ENCODE measurements at regions not wholly inside any gene's neighbourhood (a gene's known extent, or its start where the extent isn't known, plus 50 kb on each side); places are given as distances from the start of the nearest gene placed in this dataset.
A peak's percentile ranks its signal among the peaks of the same experiment; 100 is the strongest.

DNA sequence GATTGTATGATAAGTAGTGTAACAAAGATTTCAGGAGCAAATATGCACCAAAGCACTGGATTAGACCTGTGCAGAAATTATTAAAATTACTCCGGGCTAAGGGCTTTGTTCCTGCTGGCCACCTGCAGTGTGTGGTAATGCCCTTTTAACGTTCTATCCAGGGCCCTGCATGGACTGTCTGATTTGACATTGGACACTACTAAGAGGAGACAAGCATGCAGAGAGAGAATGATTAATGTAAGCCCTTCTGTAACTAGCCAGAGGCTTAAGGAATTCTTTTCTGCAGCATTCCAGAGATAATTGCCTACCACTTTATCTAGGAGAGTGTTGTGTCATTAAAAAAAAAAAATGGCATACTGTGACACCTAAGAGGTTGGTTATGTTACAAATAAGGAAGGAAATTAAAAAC lies 117.0 kb downstream of the PCDH7 start:
- no peak for DNase-seq

GRCh38 chr4:30837861-30838260 lies 117.7 kb downstream of the PCDH7 start:
- no peak for DNase-seq

GRCh38 chr4:30838331-30838730 lies 118.2 kb downstream of the PCDH7 start:
- no peak for DNase-seq

- DNase-seq: peak in 2 of 58 donors; percentile 2 to 4
Measured at GRCh38 chr4:30839583-30840520, 119.7 kb downstream of the PCDH7 start.

- peak in 1 of 58 donors; percentile 2 for DNase-seq
Measured at GRCh38 chr4:30840571-30840970, 120.4 kb downstream of the PCDH7 start.

DNA sequence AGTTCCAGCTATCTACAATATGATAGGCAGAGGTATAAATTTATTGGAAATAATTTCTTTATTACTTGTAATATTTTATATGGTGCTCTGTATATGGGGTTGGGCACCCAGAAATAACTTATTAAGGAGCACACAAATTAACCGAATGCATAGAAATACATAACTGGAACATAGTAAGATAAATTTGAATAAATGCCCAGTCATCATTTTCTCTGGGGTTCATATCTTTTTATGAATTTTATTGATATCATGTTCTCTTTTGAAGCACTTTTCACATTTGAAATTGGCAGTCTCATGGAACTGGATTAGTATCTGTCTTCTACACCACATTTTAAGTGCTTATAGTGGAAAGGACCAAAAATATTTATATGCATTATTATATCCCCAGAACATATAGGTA lies 122.0 kb downstream of the PCDH7 start:
- no peak for DNase-seq

DNA sequence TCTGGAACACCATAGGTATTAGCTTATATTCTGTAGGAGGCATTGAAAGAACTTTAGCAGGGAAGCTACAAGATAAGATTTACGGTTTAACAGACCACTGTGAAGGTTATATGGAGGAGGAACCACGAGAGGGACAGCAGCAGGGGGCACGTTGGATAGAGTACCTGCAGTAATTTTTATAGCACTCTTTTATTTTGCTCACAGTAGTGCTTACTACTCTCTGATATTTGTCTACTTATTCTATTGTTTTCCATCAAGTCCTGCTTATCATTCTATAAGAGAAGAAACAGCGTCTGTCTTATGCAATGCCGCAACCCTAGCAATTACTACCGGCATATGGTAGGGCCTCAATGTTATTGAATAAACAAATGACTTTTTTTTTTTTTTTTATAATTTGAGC lies 122.5 kb downstream of the PCDH7 start:
- DNase-seq: no peak

- no peak for DNase-seq
Measured at GRCh38 chr4:30844861-30845582, 124.9 kb downstream of the PCDH7 start.

- DNase-seq: peak in 4 of 58 donors; percentile 8 to 56 (median 22)
Measured at GRCh38 chr4:30847167-30847566, 127.0 kb downstream of the PCDH7 start.

- no peak for DNase-seq
Measured at GRCh38 chr4:30847958-30848357, 127.8 kb downstream of the PCDH7 start.

DNA sequence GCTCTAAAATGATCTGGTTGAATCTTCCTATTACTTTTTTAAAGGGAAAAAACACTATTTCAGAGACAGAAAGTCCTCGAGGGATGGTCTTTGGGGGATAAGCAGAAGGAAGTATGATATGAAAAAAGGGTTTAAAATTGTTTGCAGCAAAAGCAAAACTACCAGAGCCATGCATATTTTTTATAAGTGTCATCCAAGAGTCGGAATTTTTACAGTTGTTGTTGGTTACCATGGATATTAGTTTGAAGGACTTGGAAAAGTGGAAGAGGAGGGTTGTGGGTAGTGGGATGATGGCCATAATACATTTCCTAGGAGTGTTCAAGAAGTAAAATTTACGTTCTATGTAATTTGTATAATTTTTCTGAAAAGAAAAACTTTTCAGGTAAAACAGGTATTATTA lies 134.4 kb downstream of the PCDH7 start:
- DNase-seq: no peak

GRCh38 chr4:30855232-30855631 lies 135.1 kb downstream of the PCDH7 start:
- DNase-seq: no peak

DNA sequence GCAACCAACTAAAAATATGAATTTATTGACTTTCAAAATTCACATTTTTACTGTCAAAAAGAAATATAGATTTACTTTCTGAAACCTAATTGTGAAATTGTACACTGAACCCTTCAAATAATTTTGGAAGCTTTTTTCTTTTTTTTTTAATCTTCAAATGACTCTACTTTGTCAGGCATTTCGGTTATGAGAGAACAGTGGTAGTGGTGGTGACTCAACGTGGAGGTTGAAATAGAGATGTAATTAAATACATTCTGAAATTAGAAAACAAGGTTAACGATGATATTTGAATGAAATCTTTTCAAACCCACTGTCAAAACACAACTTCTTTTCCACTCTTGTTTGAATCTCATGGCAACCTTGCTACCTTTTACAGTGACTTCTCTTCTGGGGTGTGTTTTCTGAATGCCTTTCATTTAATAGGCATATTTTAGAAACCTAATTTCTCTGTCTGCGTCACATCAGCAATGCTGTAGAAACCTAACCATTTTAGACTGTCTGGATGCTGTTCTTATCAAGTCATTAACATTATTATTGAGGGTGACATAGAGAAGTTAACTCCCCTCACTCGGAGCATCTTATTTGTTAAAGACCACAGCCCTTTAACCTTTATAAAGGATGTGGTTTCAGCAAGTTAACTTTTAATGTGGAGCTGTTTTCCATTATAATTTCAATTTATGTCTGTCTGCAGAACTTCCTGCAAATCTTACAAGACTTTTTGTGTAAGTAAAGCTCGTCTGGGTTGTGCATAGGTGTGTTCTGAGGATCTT lies 136.8 kb downstream of the PCDH7 start:
- no peak for DNase-seq

- no peak for DNase-seq
Measured at GRCh38 chr4:30860978-30861377, 140.8 kb downstream of the PCDH7 start.

GRCh38 chr4:30862196-30862595 lies 142.0 kb downstream of the PCDH7 start:
- DNase-seq: no peak

DNA sequence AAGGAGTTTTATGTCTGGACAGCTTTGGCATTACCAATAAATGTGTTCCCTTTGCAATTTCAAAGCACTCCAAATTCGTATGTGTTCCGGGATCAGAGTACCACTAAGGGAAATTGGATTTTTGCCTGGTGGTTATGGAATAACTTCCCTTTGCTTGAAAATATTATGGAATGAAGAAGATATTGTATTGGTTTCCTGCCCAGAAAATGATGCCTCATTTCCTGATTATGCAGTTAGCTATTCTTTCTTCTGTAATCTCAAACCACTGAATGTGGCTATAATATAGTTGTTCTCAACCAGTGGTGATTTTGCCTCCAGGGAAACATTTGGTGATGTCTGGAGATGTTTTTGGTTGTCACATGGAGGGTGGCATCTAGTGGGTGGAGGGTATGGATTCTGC lies 142.9 kb downstream of the PCDH7 start:
- no peak for DNase-seq

DNA sequence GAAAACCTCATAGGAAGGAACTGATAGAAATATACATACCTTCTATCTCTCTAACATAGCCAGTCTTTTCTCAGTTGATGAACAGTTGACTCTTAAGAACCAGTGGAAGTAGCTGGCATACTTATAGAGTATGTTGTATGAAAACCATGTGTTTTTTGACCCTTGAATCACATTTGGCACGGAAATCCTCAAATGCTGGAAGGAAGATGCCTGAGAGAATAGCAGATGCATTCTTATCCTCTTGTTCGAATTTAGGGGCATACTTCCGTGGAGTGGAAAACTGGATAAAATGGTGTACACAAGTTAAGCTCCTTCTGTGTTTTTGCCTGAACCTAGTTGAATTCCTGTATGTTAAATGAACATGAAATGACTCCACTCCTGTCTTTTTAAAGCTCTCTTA lies 145.5 kb downstream of the PCDH7 start:
- no peak for DNase-seq

DNA sequence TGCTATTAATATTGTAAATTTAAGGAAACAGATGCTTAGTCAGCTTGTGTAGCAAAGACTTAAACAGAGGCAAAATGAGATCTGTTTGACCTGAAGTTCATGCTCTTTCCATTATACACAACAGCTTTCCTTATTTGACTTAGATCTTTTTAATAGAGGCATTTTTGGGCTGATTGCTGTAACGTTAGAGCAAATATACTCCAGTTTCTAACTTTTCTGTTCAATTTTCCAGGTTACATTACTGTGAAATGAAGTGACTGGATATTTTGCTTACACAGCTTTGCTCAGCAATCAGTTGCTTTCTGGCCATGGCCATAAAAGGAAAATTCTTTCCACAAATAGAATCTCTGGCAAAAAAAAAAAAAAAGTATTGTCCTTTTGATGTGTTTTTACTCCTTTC lies 146.2 kb downstream of the PCDH7 start:
- no peak for DNase-seq

DNA sequence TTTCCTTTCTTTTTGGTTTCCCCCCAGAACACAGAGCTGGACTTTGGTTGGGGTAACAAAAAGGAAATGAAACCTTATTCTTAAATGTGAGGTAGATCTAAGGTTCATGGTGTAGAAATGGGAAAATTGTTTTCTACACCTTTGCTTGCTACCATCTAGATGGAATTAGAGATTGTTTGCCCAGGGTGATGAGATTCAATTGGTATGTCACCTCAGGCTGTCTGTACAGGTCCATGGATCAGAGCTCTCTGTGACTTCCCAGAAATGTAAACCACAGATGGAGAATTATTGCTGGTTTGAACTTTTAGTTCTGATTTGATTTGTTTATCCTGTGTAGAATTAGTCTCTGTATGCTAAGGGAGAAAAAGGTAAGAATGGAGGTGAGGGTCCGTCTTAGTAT lies 146.7 kb downstream of the PCDH7 start:
- no peak for DNase-seq

DNA sequence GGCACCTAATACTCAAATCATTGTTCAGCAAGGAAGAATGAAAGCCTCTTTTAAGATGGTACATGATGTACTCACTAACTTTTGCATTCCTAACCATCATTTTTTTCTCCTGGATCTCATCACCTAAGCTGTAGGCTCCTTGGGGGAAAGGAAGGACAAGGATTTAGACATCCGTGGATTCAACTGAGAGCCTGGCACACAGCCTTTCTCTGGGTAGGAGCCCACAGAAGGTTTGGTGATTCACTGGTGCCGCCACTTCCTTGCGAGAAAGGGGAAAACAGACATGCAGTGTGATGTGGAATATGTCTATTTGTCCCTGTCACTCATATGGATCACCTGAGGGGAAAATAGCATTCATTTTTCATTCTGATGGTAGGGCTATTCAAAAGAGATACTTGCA lies 147.3 kb downstream of the PCDH7 start:
- DNase-seq: peak in 1 of 58 donors; percentile 1

DNA sequence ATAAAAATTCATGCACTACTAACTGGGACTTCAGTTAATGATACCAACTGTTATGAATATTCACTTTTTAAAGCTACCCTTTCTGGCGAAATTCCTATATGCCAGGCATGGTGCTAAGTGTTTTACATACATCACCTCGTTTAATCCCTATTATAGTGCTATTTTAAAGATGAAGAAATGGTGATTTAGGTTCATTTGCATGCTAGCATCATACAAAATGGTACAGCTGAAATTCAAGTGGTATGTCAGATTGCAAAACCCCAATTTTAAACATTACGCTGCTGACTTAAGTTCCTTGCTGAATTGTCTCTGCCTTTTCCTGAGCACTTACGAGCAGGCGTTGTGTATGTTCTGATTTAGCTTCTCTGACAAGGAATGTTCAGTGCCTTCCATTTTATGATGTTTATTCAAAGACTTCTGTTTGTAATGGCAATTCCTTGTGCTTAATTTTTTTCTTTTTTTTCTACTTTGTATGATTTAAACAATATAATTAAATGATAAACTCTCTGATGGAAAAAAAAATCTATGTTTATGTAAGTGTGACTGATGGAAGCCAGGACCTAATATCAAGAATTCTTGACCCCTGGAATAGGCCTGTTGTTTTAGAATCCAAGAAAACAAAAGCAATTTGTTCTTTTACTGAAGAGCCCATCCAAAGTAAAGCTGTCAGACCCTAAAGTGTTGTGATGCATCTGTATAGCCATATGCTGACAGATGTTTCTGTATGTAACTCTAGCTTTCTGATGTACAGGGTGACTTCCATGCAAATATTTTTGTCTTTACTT lies 148.1 kb downstream of the PCDH7 start:
- DNase-seq: no peak
